ENCODE measurements at regions not wholly inside any gene's neighbourhood (a gene's known extent, or its start where the extent isn't known, plus 50 kb on each side); places are given as distances from the start of the nearest gene placed in this dataset.

- Histone ChIP-seq H3K27me3 (replicated peaks; ENCODE audit: insufficient read depth) (no peaks in the 10 kb centered on the region), H3K9me3 (no peaks in the 10 kb centered on the region), H3K27ac (no peak overlapping the region), H3K4me1 (replicated peaks) (no peaks in the 10 kb centered on the region), H3K36me3 (no peaks in the 10 kb centered on the region), H3K4me3 (no peak overlapping the region)
- TF ChIP-seq POLR2A (IDR thresholded peaks at IDR 0.05) (no peak), POLR2AphosphoS5 (IDR thresholded peaks at IDR 0.05) (no peak)
- TF ChIP-seq, protein P1, sequence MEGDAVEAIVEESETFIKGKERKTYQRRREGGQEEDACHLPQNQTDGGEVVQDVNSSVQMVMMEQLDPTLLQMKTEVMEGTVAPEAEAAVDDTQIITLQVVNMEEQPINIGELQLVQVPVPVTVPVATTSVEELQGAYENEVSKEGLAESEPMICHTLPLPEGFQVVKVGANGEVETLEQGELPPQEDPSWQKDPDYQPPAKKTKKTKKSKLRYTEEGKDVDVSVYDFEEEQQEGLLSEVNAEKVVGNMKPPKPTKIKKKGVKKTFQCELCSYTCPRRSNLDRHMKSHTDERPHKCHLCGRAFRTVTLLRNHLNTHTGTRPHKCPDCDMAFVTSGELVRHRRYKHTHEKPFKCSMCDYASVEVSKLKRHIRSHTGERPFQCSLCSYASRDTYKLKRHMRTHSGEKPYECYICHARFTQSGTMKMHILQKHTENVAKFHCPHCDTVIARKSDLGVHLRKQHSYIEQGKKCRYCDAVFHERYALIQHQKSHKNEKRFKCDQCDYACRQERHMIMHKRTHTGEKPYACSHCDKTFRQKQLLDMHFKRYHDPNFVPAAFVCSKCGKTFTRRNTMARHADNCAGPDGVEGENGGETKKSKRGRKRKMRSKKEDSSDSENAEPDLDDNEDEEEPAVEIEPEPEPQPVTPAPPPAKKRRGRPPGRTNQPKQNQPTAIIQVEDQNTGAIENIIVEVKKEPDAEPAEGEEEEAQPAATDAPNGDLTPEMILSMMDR (IDR thresholded peaks at IDR 0.05): no peak
- WGBS: 77% methylated on average over 5 of the region's 5 CpGs
- DNase-seq (ENCODE audit: low spot score): no peak
- intact Hi-C loops (cut with DNase I): no loop called here
Observed at GRCh38 chr1:81606656-81607055, 194.1 kb upstream of the ADGRL2 start.

DNA sequence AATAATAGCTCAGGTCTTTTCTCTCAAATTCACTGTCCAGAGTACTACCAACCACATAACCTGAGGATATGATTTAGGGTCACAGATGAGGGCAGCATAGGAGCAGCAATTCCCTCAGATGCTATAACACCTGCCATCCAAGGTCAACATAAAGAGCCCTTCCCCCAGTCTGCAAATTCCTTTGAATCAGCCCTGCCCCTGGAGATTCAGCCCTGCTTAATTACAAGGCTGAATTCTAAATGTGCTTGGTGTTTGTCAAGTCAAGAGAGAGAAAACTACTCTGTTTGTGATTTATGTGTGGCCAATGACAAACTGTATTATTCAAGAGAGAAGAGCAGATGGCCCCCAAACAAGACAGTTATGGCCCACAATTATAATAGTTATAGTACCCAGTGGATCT is 195.7 kb upstream of the ADGRL2 start:
- intact Hi-C loops (cut with DNase I): no loop called here
- Histone ChIP-seq H3K27ac (no peak overlapping the region), H3K36me3 (no peaks in the 10 kb centered on the region), H3K9me3 (no peaks in the 10 kb centered on the region), H3K4me1 (replicated peaks) (no peaks in the 10 kb centered on the region), H3K4me3 (no peak overlapping the region), H3K27me3 (replicated peaks; ENCODE audit: insufficient read depth) (no peaks in the 10 kb centered on the region)
- no peak for DNase-seq (ENCODE audit: low spot score)
- TF ChIP-seq POLR2AphosphoS5 (IDR thresholded peaks at IDR 0.05): no peak
- TF ChIP-seq POLR2A (IDR thresholded peaks at IDR 0.05): no peak
- TF ChIP-seq, protein P1 (IDR thresholded peaks at IDR 0.05): no peak

DNA sequence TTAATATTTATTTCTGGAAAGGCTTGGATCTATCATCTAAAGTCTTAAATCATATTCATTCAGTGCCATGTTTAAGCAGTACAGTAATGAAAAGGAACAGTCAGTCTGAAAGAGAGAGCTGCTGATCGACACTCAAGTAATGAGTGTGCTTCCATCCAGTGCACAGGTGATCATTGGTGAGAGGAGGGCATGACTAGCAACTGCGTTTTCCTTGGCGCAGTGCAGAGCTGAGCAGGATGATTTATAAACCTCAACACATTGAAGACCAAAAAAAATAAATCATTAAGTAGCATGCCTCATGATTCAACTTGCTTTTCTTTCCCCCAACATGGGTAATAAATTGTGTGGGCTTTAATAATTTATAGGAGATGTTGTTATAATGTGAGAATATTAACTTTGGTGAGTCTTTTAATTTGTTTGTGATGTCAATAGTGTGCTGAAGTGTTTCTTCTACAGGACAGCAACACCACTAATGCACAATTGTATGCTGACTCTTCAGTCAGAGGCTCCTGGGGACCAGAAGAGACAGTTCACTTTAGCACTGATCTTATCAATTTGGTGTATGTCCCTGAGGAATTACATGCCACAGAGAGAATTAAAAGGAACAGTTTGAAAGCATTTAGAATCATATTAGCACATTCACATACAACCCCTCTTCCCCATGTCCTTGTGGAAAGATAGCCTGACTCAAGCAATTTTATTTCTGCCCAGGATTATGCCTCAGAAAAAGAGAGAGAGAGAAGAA is 199.7 kb upstream of the ADGRL2 start:
- TF ChIP-seq, protein P1 (IDR thresholded peaks at IDR 0.05): no peak
- TF ChIP-seq POLR2AphosphoS5 (IDR thresholded peaks at IDR 0.05) (no peak), POLR2A (IDR thresholded peaks at IDR 0.05) (no peak)
- intact Hi-C loops (cut with DNase I): no loop called here
- DNase-seq (ENCODE audit: low spot score): no peak
- no peak overlapping the region for H3K27ac ChIP-seq
- H3K4me3 ChIP-seq: no peak overlapping the region
- 36% methylated on average over 3 of the region's 3 CpGs for WGBS
- no peaks in the 10 kb centered on the region for H3K36me3 ChIP-seq
- H3K27me3 ChIP-seq (replicated peaks; ENCODE audit: insufficient read depth): no peaks in the 10 kb centered on the region
- H3K9me3 ChIP-seq: no peaks in the 10 kb centered on the region
- H3K4me1 ChIP-seq (replicated peaks): no peaks in the 10 kb centered on the region

GRCh38 chr1:81600363-81600762 is 200.4 kb upstream of the ADGRL2 start:
- intact Hi-C loops (cut with DNase I): no loop called here
- no peak for TF ChIP-seq POLR2AphosphoS5 (IDR thresholded peaks at IDR 0.05)
- TF ChIP-seq POLR2A (IDR thresholded peaks at IDR 0.05): no peak
- TF ChIP-seq, protein P1 (IDR thresholded peaks at IDR 0.05): no peak
- no peaks in the 10 kb centered on the region for H3K36me3 ChIP-seq
- H3K27ac ChIP-seq: no peak overlapping the region
- no peaks in the 10 kb centered on the region for H3K4me1 ChIP-seq (replicated peaks)
- H3K9me3 ChIP-seq: no peaks in the 10 kb centered on the region
- no peaks in the 10 kb centered on the region for H3K27me3 ChIP-seq (replicated peaks; ENCODE audit: insufficient read depth)
- 100% methylated on average over 1 of the region's 1 CpG for WGBS
- no peak for DNase-seq (ENCODE audit: low spot score)
- no peak overlapping the region for H3K4me3 ChIP-seq

GRCh38 chr1:81598623-81599022 is 202.1 kb upstream of the ADGRL2 start:
- no peak for DNase-seq (ENCODE audit: low spot score)
- H3K27me3 ChIP-seq (replicated peaks; ENCODE audit: insufficient read depth): no peaks in the 10 kb centered on the region
- H3K4me3 ChIP-seq: no peak overlapping the region
- no peak overlapping the region for H3K27ac ChIP-seq
- intact Hi-C loops (cut with DNase I): no loop called here
- WGBS: 88% methylated on average over 4 of the region's 4 CpGs
- H3K36me3 ChIP-seq: no peaks in the 10 kb centered on the region
- H3K9me3 ChIP-seq: no peaks in the 10 kb centered on the region
- H3K4me1 ChIP-seq (replicated peaks): no peaks in the 10 kb centered on the region
- no peak for TF ChIP-seq POLR2AphosphoS5 (IDR thresholded peaks at IDR 0.05)
- TF ChIP-seq POLR2A (IDR thresholded peaks at IDR 0.05): no peak
- TF ChIP-seq, protein P1 (IDR thresholded peaks at IDR 0.05): no peak

All from prostate gland (tissue), 2 donors.